CD4-positive, CD25-positive, alpha-beta regulatory T cell (primary cell): ENCODE measurements at regions not wholly inside any gene's neighbourhood (a gene's known extent, or its start where the extent isn't known, plus 50 kb on each side); places are given as distances from the start of the nearest gene placed in this dataset.

Experiments
- ATAC-seq, 2 donors: fragments of 150-1000 bp; cut with Tn5 transposase; one replicate each; pipeline ENCODE4 v1.10.0; 2021; ENCODE audit warnings: low read depth in 2 of 2, moderate number of reproducible peaks in 2 of 2, moderate library complexity in 1 of 2
- DNase-seq, 3 donors: peaks; one replicate each; pipeline versions ENCODE4 v3.0.0 to v3.0.0-alpha.2; 2012 to 2022; ENCODE audit warnings: mixed read lengths in 1 of 3
- H3K27ac ChIP-seq: one replicate; pipeline ENCODE4 v1.7.0; 2013; ENCODE audit warnings: mild to moderate bottlenecking, low read length; ENCODE audit not compliant: insufficient read depth, poor library complexity, severe bottlenecking
- H3K27me3 ChIP-seq: one replicate; pipeline ENCODE4 v1.7.0; 2013; ENCODE audit warnings: low read length; ENCODE audit not compliant: control insufficient read depth, insufficient read depth
- H3K36me3 ChIP-seq: one replicate; pipeline ENCODE4 v1.7.0; 2013; ENCODE audit warnings: mild to moderate bottlenecking, low read length, moderate library complexity; ENCODE audit not compliant: control insufficient read depth, insufficient read depth
- H3K4me1 ChIP-seq: 2 replicates; pipeline ENCODE4 v1.7.0; 2013; ENCODE audit warnings: mild to moderate bottlenecking, low read length; ENCODE audit not compliant: insufficient read depth, control insufficient read depth, poor library complexity, severe bottlenecking
- H3K4me3 ChIP-seq: one replicate; pipeline ENCODE4 v1.7.0; 2013; ENCODE audit warnings: low read depth, mild to moderate bottlenecking, low read length, moderate library complexity
- H3K9me3 ChIP-seq, 2 experiments: 1 replicate in 1 of 2; 2 replicates in 1 of 2; pipeline ENCODE4 v1.7.0; 2013; ENCODE audit warnings: low read length in 2 of 2, mild to moderate bottlenecking in 1 of 2, moderate library complexity in 1 of 2; ENCODE audit not compliant: control insufficient read depth in 2 of 2
- H3K27ac Mint-ChIP-seq, 3 donors: one replicate each; pipeline ENCODE4 v1.8.0; 2020 to 2022; ENCODE audit warnings: mild to moderate bottlenecking in 3 of 3, mixed read lengths in 3 of 3, moderate library complexity in 2 of 3
- H3K27me3 Mint-ChIP-seq: one replicate; pipeline ENCODE4 v1.8.0; 2022; ENCODE audit warnings: mild to moderate bottlenecking, mixed read lengths
- H3K36me3 Mint-ChIP-seq: one replicate; pipeline ENCODE4 v1.8.0; 2020; ENCODE audit warnings: mixed read lengths
- H3K4me1 Mint-ChIP-seq, 4 donors: one replicate each; pipeline ENCODE4 v1.8.0; 2020 to 2022; ENCODE audit warnings: mixed read lengths in 4 of 4, mild to moderate bottlenecking in 1 of 4
- H3K4me3 Mint-ChIP-seq, 4 donors: one replicate each; pipeline ENCODE4 v1.8.0; 2020 to 2022; ENCODE audit warnings: mild to moderate bottlenecking in 4 of 4, mixed read lengths in 4 of 4, moderate library complexity in 3 of 4
- H3K9me3 Mint-ChIP-seq, 7 donors: one replicate each; pipeline ENCODE4 v1.8.0; 2020 to 2022; ENCODE audit warnings: mixed read lengths in 7 of 7, mild to moderate bottlenecking in 3 of 7, moderate library complexity in 2 of 7

DNA sequence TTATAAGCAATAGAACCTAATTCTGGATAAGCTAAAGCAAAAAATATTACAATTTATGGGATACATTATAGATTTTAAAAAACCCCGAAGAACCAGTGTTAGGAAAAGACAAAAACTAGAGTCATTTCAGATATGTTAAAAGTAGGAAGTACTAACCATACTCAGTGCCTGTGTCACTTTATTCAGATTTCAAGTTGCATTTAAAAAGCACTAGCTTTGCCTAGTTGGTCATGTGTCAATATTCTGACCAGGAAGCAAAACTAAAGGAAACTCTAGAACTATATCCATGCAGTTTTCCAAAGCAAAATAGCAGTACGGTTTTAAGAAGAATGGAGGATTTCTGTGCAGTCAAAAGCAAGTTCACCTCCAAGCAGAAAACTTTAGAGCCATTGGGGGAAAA lies 88.4 kb downstream of the RAP2B start:
- H3K9me3 ChIP-seq = no peaks in the 10 kb centered on the region
- no peaks in the 10 kb centered on the region for H3K27me3 ChIP-seq
- Mint-ChIP-seq H3K27ac (no peak overlapping the region), H3K27me3 (peaks cover 5% of the 10 kb centered on the region), H3K4me1 (peaks cover 7 to 30% (median 20%) of the 10 kb centered on the region in 4 donors), H3K4me3 (no peak overlapping the region), H3K36me3 (no peaks in the 10 kb centered on the region), H3K9me3 (peaks cover 0 to 2% (median 0%) of the 10 kb centered on the region in 7 donors)
- DNase-seq = no peak
- ATAC-seq = no peak
- no peak overlapping the region for H3K4me3 ChIP-seq
- H3K4me1 ChIP-seq = peaks cover 10% of the 10 kb centered on the region
- no peaks in the 10 kb centered on the region for H3K36me3 ChIP-seq
- no peak overlapping the region for H3K27ac ChIP-seq

GRCh38 chr3:153252963-153253362 lies 90.9 kb downstream of the RAP2B start:
- ATAC-seq (no peak), DNase-seq (no peak)
- no peaks in the 10 kb centered on the region for H3K27me3 ChIP-seq
- Mint-ChIP-seq H3K4me1 (peaks cover 13 to 31% (median 20%) of the 10 kb centered on the region in 4 donors), H3K4me3 (no peak overlapping the region), H3K36me3 (peaks cover 3% of the 10 kb centered on the region), H3K27me3 (peaks cover 18% of the 10 kb centered on the region), H3K27ac (no peak overlapping the region), H3K9me3 (peaks cover 0 to 2% (median 0%) of the 10 kb centered on the region in 7 donors)
- no peak overlapping the region for H3K4me3 ChIP-seq
- H3K36me3 ChIP-seq = no peaks in the 10 kb centered on the region
- no peaks in the 10 kb centered on the region for H3K9me3 ChIP-seq
- no peak overlapping the region for H3K27ac ChIP-seq
- H3K4me1 ChIP-seq = peaks cover 6% of the 10 kb centered on the region

GRCh38 chr3:153254361-153254760 lies 92.3 kb downstream of the RAP2B start:
- no peaks in the 10 kb centered on the region for H3K9me3 ChIP-seq
- H3K27me3 ChIP-seq = no peaks in the 10 kb centered on the region
- ATAC-seq = no peak
- no peak for DNase-seq
- no peak overlapping the region for H3K4me3 ChIP-seq
- no peaks in the 10 kb centered on the region for H3K36me3 ChIP-seq
- H3K4me3 Mint-ChIP-seq = no peak overlapping the region
- no peak overlapping the region for H3K27ac ChIP-seq
- H3K27me3 Mint-ChIP-seq = peaks cover 18% of the 10 kb centered on the region
- H3K4me1 ChIP-seq = no peaks in the 10 kb centered on the region
- peaks cover 0 to 2% (median 0%) of the 10 kb centered on the region in 7 donors for H3K9me3 Mint-ChIP-seq
- no peak overlapping the region for H3K27ac Mint-ChIP-seq
- H3K4me1 Mint-ChIP-seq = peaks cover 8 to 22% (median 19%) of the 10 kb centered on the region in 4 donors
- peaks cover 3% of the 10 kb centered on the region for H3K36me3 Mint-ChIP-seq

DNA sequence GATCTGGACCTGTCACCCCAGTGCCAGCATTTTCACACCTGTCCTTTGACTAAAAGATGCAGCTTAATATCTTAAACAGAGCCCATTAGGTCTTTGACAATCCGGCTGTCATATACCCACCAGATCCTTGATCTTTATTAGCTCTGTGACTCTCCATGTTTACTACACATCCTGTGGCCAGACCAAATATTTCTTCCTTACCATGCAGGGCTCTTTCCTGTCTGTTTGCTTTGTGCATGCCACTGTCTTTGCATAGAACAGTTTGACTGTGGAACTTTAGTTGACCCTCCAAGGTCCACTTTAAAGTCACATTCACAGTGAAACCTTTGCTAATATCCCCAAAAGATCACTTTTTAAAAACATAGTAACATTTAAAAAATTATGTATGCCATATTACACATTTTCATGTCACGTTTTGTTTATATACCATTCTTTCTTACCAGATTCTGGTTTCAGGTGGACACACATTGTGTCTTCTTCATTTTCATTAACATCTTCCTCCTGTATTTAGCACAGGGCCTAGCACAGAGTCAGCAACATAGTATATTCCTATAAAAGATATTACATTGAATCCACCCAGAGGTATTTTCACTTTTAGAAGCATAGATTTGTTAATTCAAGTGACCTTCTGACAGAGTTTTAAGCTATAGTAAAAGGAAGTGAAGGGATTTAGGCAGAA lies 95.8 kb downstream of the RAP2B start:
- Mint-ChIP-seq H3K27ac (no peak overlapping the region), H3K9me3 (no peaks in the 10 kb centered on the region), H3K36me3 (peaks cover 3% of the 10 kb centered on the region), H3K4me1 (peaks cover 10 to 17% (median 17%) of the 10 kb centered on the region in 4 donors), H3K27me3 (peaks cover 13% of the 10 kb centered on the region), H3K4me3 (no peak overlapping the region)
- no peaks in the 10 kb centered on the region for H3K9me3 ChIP-seq
- ATAC-seq (no peak), DNase-seq (no peak)
- H3K27me3 ChIP-seq = no peaks in the 10 kb centered on the region
- no peaks in the 10 kb centered on the region for H3K36me3 ChIP-seq
- H3K27ac ChIP-seq = no peak overlapping the region
- H3K4me1 ChIP-seq = no peaks in the 10 kb centered on the region
- H3K4me3 ChIP-seq = no peak overlapping the region

DNA sequence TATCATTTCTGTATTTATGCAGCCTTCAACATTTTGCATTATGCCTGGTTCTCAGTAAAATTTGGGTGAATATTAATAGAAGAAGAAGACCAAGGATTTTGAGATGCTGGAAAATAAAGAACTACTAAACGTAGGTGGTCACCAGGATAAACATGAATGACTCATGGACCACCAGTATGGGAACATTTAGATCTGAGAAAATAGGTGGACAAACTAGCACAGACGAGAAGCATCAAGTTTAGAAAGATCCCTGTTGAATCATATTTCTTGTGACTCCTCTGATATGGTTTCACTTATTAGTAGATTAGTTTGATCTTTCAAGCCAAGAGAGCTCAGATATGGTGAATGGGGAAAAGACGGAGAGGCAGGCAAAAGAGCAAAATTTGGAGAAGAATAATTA lies 97.9 kb downstream of the RAP2B start:
- H3K9me3 Mint-ChIP-seq = peaks cover 0 to 1% (median 0%) of the 10 kb centered on the region in 7 donors
- ATAC-seq (no peak), DNase-seq (no peak)
- peaks cover 19% of the 10 kb centered on the region for H3K27me3 Mint-ChIP-seq
- no peak overlapping the region for H3K27ac ChIP-seq
- H3K4me1 ChIP-seq = no peaks in the 10 kb centered on the region
- H3K4me3 Mint-ChIP-seq = no peak overlapping the region
- H3K36me3 ChIP-seq = no peaks in the 10 kb centered on the region
- no peaks in the 10 kb centered on the region for H3K9me3 ChIP-seq
- peaks cover 3% of the 10 kb centered on the region for H3K36me3 Mint-ChIP-seq
- peak overlapping the region in 1 of 3 donors; percentile 2 for H3K27ac Mint-ChIP-seq
- peaks cover 12 to 19% (median 17%) of the 10 kb centered on the region in 4 donors for H3K4me1 Mint-ChIP-seq
- H3K27me3 ChIP-seq = peaks cover 2% of the 10 kb centered on the region
- H3K4me3 ChIP-seq = no peak overlapping the region

- Mint-ChIP-seq H3K27me3 (peaks cover 21% of the 10 kb centered on the region), H3K36me3 (peaks cover 3% of the 10 kb centered on the region), H3K9me3 (peaks cover 0 to 3% (median 0%) of the 10 kb centered on the region in 7 donors), H3K4me3 (no peak overlapping the region), H3K4me1 (peaks cover 12 to 21% (median 17%) of the 10 kb centered on the region in 4 donors), H3K27ac (no peak overlapping the region)
- Histone ChIP-seq H3K4me3 (no peak overlapping the region), H3K27me3 (peaks cover 2% of the 10 kb centered on the region), H3K4me1 (no peaks in the 10 kb centered on the region), H3K36me3 (no peaks in the 10 kb centered on the region), H3K27ac (no peak overlapping the region), H3K9me3 (no peaks in the 10 kb centered on the region)
- ATAC-seq (no peak), DNase-seq (no peak)
Measured at GRCh38 chr3:153260681-153261080, 98.7 kb downstream of the RAP2B start.

GRCh38 chr3:153266619-153267018 lies 104.6 kb downstream of the RAP2B start:
- H3K36me3 ChIP-seq = no peaks in the 10 kb centered on the region
- DNase-seq = no peak
- peaks cover 12% of the 10 kb centered on the region for H3K27me3 Mint-ChIP-seq
- H3K4me3 Mint-ChIP-seq = no peak overlapping the region
- no peak for ATAC-seq
- H3K4me1 Mint-ChIP-seq = peaks cover 0 to 11% (median 4%) of the 10 kb centered on the region in 4 donors
- peaks cover 3% of the 10 kb centered on the region for H3K36me3 Mint-ChIP-seq
- no peak overlapping the region for H3K4me3 ChIP-seq
- H3K27ac Mint-ChIP-seq = no peak overlapping the region
- peaks cover 0 to 6% (median 3%) of the 10 kb centered on the region in 7 donors for H3K9me3 Mint-ChIP-seq
- H3K4me1 ChIP-seq = no peaks in the 10 kb centered on the region
- H3K27ac ChIP-seq = no peak overlapping the region
- H3K9me3 ChIP-seq = no peaks in the 10 kb centered on the region
- peaks cover 2% of the 10 kb centered on the region for H3K27me3 ChIP-seq
